Panc1 (cell line): ENCODE measurements at regions not wholly inside any gene's neighbourhood (a gene's known extent, or its start where the extent isn't known, plus 50 kb on each side); places are given as distances from the start of the nearest gene placed in this dataset.

Experiments
- ATAC-seq: fragments of 200-7000 bp; cut with Tn5 transposase; 2 replicates; pipeline ENCODE4 v1.9.1; 2020; ENCODE audit warnings: mild to moderate bottlenecking, moderate library complexity
- BruUV-seq: library from RNA; stranded (reverse); fragments of 400-500 nt; replicated peaks from 2 replicates; lab custom pipeline; 2021; lab: Mats Ljungman, UMichigan
- CTCF ChIA-PET: fragments of 300-600 bp; sonication (Branson Sonifier 250); formaldehyde crosslinking; loops from one replicate; lab custom pipeline; 2022; ENCODE audit warnings: antibody characterized with exemption; lab: Charles Lee
- POLR2A ChIA-PET: fragments of 300-600 bp; sonication (Branson Sonifier 250); formaldehyde crosslinking; loops from one replicate; lab custom pipeline; 2022; ENCODE audit warnings: antibody characterized with exemption; lab: Charles Lee
- DNase-seq: peaks from one replicate; pipeline ENCODE4 v3.0.0-alpha.2; 2010; ENCODE audit warnings: low read depth, low spot score
- H3K27ac ChIP-seq: 2 replicates; pipeline ENCODE4 v1.5.1; 2011; ENCODE audit warnings: mild to moderate bottlenecking, low read length, inconsistent platforms
- H3K27me3 ChIP-seq: fragments of 200-500 bp; sonication (Bioruptor generic); 2 replicates; pipeline ENCODE4 v1.6.0; 2014; ENCODE audit warnings: low read length, inconsistent platforms; ENCODE audit not compliant: control insufficient read depth, insufficient read depth
- H3K36me3 ChIP-seq: fragments of 200-500 bp; sonication (Bioruptor generic); 2 replicates; pipeline ENCODE4 v1.5.1; 2014; ENCODE audit warnings: inconsistent platforms, mild to moderate bottlenecking, low read length, moderate library complexity; ENCODE audit not compliant: control insufficient read depth, insufficient read depth
- H3K4me1 ChIP-seq: 2 replicates; pipeline ENCODE4 v1.5.1; 2011; ENCODE audit warnings: inconsistent platforms, mild to moderate bottlenecking, low read length, moderate library complexity; ENCODE audit not compliant: control insufficient read depth, insufficient read depth
- H3K4me3 ChIP-seq, 2 experiments: 2 replicates each; pipeline ENCODE4 v1.5.1; 2011 to 2012; ENCODE audit warnings: low read depth in 2 of 2, low read length in 2 of 2, mild to moderate bottlenecking in 2 of 2, inconsistent platforms in 1 of 2, moderate library complexity in 1 of 2
- H3K9me3 ChIP-seq: fragments of 200-500 bp; sonication (Bioruptor generic); 2 replicates; pipeline ENCODE4 v1.5.1; 2014; ENCODE audit warnings: low read depth, mild to moderate bottlenecking, inconsistent platforms, low read length, moderate library complexity; ENCODE audit not compliant: control insufficient read depth, insufficient read depth
- CTCF ChIP-seq: fragments of 450-650 bp; IDR thresholded peaks from 2 replicates; pipeline ENCODE4 v1.5.1; 2017; ENCODE audit warnings: mild to moderate bottlenecking
- POLR2AphosphoS5 ChIP-seq: IDR thresholded peaks from 2 replicates; pipeline ENCODE4 v1.6.1; 2012; ENCODE audit warnings: mild to moderate bottlenecking, low read depth, low read length, moderate library complexity
- SIN3A ChIP-seq: IDR thresholded peaks from 2 replicates; pipeline ENCODE4 v1.6.1; 2012; ENCODE audit warnings: low read depth, mild to moderate bottlenecking, low read length, moderate library complexity, borderline replicate concordance; ENCODE audit not compliant: insufficient read depth
- TCF7L2 ChIP-seq: IDR thresholded peaks from 2 replicates; pipeline ENCODE4 v1.6.1; 2011; ENCODE audit warnings: mild to moderate bottlenecking, low read depth, low read length, inconsistent platforms
- in situ Hi-C: cut with HindIII; loops from 2 replicates; pipeline ENCODE4 v1.10.0; 2016; ENCODE audit warnings: low sequenced_read_pairs, low pct_unique_long_range_greater_than_20kb
- intact Hi-C: fragments of 100-400 bp; cut with micrococcal nuclease; formaldehyde crosslinking; loops from one replicate; pipeline ENCODE4 v1.10.0; 2022; ENCODE audit not compliant: unreplicated experiment
- TF ChIP-seq, protein P1 (sequence below), 2 experiments: IDR thresholded peaks; 2 replicates each; pipeline ENCODE4 v1.6.1; 2011 to 2012; ENCODE audit warnings: low read depth in 2 of 2, control low read depth in 1 of 2, low read length in 1 of 2, mild to moderate bottlenecking in 1 of 2, moderate library complexity in 1 of 2; ENCODE audit not compliant: insufficient read depth in 1 of 2

- H3K27me3 ChIP-seq, result no peaks in the 10 kb centered on the region
- no TSS peak for BruUV-seq
- no peaks in the 10 kb centered on the region for H3K9me3 ChIP-seq
- H3K4me3 ChIP-seq, result no peak overlapping the region
- ChIA-PET CTCF (no interaction called here), POLR2A (no interaction called here)
- no peaks in the 10 kb centered on the region for H3K4me1 ChIP-seq
- DNase-seq, result no peak
- in situ Hi-C loops, result no loop called here
- intact Hi-C loops, result no loop called here
- ATAC-seq, result no peak
- no peaks in the 10 kb centered on the region for H3K36me3 ChIP-seq
- no peak overlapping the region for H3K27ac ChIP-seq
- TF ChIP-seq, protein P1, sequence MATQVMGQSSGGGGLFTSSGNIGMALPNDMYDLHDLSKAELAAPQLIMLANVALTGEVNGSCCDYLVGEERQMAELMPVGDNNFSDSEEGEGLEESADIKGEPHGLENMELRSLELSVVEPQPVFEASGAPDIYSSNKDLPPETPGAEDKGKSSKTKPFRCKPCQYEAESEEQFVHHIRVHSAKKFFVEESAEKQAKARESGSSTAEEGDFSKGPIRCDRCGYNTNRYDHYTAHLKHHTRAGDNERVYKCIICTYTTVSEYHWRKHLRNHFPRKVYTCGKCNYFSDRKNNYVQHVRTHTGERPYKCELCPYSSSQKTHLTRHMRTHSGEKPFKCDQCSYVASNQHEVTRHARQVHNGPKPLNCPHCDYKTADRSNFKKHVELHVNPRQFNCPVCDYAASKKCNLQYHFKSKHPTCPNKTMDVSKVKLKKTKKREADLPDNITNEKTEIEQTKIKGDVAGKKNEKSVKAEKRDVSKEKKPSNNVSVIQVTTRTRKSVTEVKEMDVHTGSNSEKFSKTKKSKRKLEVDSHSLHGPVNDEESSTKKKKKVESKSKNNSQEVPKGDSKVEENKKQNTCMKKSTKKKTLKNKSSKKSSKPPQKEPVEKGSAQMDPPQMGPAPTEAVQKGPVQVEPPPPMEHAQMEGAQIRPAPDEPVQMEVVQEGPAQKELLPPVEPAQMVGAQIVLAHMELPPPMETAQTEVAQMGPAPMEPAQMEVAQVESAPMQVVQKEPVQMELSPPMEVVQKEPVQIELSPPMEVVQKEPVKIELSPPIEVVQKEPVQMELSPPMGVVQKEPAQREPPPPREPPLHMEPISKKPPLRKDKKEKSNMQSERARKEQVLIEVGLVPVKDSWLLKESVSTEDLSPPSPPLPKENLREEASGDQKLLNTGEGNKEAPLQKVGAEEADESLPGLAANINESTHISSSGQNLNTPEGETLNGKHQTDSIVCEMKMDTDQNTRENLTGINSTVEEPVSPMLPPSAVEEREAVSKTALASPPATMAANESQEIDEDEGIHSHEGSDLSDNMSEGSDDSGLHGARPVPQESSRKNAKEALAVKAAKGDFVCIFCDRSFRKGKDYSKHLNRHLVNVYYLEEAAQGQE (IDR thresholded peaks at IDR 0.05; ENCODE audit: insufficient read depth in 1 of 2, low read depth in 2 of 2, low read length in 1 of 2), result no peak
Measured at GRCh38 chr1:30412241-30413110, 310.9 kb downstream of the MATN1 start.

GRCh38 chr1:30411206-30411605 is 312.2 kb downstream of the MATN1 start:
- POLR2A ChIA-PET, result no interaction called here
- TF ChIP-seq CTCF (no peak), POLR2AphosphoS5 (no peak)
- H3K36me3 ChIP-seq, result no peaks in the 10 kb centered on the region
- H3K27me3 ChIP-seq, result no peaks in the 10 kb centered on the region
- DNase-seq (no peak), ATAC-seq (no peak)
- intact Hi-C loops (no loop called here), in situ Hi-C loops (no loop called here)
- no TSS peak for BruUV-seq
- no peak overlapping the region for H3K27ac ChIP-seq
- H3K4me1 ChIP-seq, result no peaks in the 10 kb centered on the region; the same call in 1 of the 2 replicates
- CTCF ChIA-PET, result no interaction called here
- no peak overlapping the region for H3K4me3 ChIP-seq
- H3K9me3 ChIP-seq, result no peaks in the 10 kb centered on the region

GRCh38 chr1:30410153-30410851 is 313.1 kb downstream of the MATN1 start:
- Histone ChIP-seq H3K9me3 (no peaks in the 10 kb centered on the region), H3K27me3 (no peaks in the 10 kb centered on the region), H3K36me3 (no peaks in the 10 kb centered on the region), H3K4me1 (no peaks in the 10 kb centered on the region; the same call in 1 of the 2 replicates), H3K4me3 (no peak overlapping the region), H3K27ac (no peak overlapping the region)
- intact Hi-C loops, result no loop called here
- DNase-seq (no peak), ATAC-seq (no peak)
- in situ Hi-C loops, result no loop called here
- TF ChIP-seq, protein P1 (IDR thresholded peaks at IDR 0.05; ENCODE audit: insufficient read depth in 1 of 2, low read depth in 2 of 2, low read length in 1 of 2), result no peak
- no peak for TF ChIP-seq CTCF
- TF ChIP-seq SIN3A, result no peak
- TF ChIP-seq POLR2AphosphoS5, result no peak
- TF ChIP-seq TCF7L2, result no peak
- no TSS peak for BruUV-seq
- ChIA-PET POLR2A (no interaction called here), CTCF (no interaction called here)
